Hepatic stellate cell (primary cell): ENCODE measurements at regions not wholly inside any gene's neighbourhood (a gene's known extent, or its start where the extent isn't known, plus 50 kb on each side); places are given as distances from the start of the nearest gene placed in this dataset.
"Not testable (repeated sequence)": the region's sequence is repeated elsewhere in the genome, so short reads cannot be mapped to it uniquely, and the experiment has no call there.

Experiments
- DNase-seq: peaks from one replicate; pipeline ENCODE4 v3.0.0; 2011; ENCODE audit warnings: low spot score

GRCh38 chr4:138500869-138501268 is 258.7 kb upstream of the SLC7A11 start:
- DNase-seq, result no peak

DNA sequence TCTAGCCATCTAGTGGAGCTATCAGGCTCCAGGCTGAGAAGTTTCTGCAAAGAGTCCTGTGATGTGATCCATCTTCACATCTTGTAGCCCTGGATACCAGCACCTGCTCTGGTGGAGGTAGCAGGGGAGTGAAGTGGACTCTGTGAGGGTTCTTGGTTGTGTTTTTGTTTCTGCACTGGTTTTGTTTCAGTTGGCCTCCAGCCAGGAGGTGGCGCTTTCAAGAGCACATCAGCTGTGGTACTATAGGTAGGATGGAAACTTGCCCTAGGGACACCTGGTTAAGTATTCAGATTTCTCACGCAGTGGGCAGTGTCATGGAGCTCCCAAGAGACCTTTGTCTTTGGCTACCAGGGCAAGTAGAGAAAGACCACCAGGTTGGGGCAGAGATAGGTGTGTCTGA is 257.5 kb upstream of the SLC7A11 start:
- DNase-seq, result no peak

DNA sequence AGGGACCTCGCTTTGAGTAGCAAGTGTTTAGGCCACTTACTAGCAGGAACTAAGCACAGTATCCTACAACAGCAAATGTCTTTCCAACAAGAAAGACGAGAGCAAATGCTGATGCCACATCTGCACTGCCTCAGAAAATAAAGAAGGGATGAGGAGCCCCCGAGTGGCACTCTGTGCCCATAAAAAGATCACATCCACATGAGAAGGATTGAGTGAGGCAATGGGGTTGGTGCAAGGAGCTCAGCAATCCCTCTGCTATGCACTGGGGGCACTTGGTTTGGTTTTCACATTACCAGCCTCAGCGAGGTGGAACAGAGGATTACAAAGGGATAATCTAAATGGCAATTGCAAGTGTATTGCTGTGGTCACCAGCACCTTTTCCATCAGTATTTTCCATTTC is 252.8 kb upstream of the SLC7A11 start:
- peak; percentile 22 for DNase-seq

DNA sequence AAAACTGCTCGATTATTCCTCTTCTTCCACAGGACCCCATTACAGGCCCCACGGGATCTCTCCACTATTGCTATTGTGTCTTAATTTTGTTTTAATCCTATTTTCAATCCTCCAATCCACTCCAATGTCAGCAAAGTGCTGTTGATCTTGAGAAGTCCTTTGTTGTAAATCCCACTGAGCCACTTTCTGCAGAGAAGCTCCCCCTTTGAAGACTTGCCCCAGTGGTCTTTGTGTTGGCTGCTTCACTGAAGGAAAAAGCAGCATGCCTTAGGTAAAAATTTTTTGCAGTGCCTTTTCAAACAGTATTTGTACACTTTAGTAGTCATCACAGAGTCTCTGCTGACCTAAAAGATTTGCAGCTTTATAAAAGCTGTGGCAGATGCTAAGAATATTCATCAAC is 252.0 kb upstream of the SLC7A11 start:
- no peak for DNase-seq

- no peak for DNase-seq
Measured at GRCh38 chr4:138492176-138492575, 250.0 kb upstream of the SLC7A11 start.

GRCh38 chr4:138488533-138488932 is 246.4 kb upstream of the SLC7A11 start:
- DNase-seq, result no peak

GRCh38 chr4:138487670-138488069 is 245.5 kb upstream of the SLC7A11 start:
- no peak for DNase-seq

DNA sequence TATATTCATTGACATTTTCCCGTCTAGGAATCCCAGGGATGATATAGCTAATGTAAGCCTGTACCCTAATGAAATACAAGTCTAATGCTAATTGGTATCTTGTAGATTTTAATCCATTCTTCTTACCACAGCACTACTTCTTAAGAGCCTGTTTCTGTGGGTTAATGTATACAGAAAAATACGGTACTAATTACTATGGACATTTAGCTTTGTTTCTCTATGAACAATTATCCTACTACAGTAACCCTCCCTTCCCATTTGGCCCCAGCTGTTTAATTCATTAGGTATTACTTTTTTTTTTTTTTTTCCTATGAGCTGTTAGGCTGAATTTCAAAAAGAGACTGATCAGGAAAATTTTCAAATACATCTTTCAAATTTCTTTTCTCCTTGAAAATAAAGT is 245.1 kb upstream of the SLC7A11 start:
- no peak for DNase-seq

DNA sequence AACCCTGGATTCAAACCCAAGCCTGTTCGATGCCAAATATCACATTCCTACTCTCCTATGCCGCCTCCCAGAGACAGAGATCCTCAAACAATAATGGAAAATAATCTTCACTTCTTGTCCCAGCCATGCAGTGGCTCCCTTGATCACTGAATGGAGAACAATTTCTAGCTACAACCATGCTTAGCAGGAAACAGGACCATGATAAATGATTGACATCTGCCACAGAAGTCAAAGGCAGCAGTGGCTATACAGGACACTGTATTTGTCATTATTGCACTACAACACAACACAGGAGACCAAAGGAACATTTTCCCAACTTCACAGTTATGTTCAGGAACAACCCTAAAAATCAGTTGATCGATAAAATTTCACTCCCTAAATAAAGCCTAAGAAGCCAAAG is 243.3 kb upstream of the SLC7A11 start:
- no peak for DNase-seq

DNA sequence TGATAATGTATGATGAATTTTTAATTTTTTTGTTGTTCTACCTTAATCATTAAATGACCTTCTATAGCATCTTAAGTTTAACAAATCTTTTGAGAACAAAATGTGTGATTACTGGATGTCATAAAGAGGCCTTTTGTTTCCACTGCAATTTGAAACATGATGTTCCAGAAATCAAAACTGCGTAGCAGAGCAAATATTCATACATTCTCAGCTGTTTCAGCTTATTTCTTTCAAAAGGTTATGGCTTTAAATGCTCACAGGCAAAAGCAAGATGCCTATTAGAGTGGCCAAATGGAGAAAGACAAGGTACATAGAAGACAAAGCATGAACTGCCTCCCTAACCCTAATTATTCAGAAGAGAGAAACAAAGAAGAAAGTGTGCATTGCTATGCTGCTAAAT is 233.0 kb upstream of the SLC7A11 start:
- DNase-seq, result no peak

DNA sequence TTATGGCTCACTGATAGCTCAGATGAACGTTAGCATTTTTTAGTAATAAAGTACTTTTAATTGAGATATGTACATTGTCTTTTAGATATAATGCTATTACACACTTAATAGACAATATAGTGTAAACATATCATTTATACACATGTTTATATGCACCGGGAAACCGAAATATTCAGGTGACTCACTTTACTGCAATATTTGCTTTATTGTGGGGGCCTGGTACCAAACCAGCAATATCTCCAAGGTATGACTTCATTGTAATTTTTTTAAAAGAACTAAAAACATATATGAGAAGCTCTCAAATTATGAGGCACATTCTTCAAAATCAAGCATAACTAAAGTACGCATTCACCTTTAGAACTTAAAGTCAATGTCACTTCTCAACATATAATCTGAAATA is 231.2 kb upstream of the SLC7A11 start:
- no peak for DNase-seq

GRCh38 chr4:138460477-138461414 is 218.6 kb upstream of the SLC7A11 start:
- DNase-seq, result no peak

- DNase-seq, result no peak
Measured at GRCh38 chr4:138458751-138459150, 216.6 kb upstream of the SLC7A11 start.

DNA sequence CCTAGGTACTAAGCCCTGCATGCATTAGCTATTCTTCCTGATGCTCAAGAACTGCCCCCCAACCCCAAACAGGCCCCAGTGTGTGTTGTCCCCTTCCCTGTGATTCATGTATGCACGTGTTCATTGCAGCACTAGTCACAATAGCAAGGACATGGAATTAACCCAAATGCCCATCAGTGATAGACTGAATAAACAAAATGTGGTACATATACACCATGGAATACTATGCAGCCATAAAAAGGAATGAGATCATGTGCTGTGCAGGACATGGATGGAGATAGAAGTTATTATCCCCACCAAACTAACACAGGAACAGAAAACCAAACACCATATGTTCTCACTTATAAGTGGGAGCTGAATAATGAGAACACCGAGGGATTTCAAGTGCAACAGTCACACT is 214.2 kb upstream of the SLC7A11 start:
- not testable (repeated sequence) for DNase-seq

GRCh38 chr4:138455097-138455496 is 212.9 kb upstream of the SLC7A11 start:
- DNase-seq, result no peak

DNA sequence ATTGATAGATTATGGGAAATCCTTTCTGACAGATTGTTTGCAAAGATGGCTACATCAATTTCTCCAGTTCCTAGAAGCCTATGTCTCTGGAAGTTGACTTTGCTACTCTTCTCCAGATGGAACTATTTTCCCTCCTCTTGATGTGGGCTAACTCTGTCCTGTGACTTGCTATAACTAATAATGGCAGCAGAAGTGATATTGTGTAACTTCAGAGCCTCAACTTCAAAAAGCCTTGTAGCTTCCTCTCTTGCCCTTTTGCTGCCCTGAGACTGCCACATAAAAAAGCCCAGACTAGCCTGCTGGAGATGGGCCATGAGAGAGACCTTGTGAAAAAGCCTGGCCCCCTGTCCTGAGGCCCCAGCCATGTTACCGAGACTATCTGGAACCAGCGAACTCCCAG is 210.7 kb upstream of the SLC7A11 start:
- DNase-seq, result no peak

DNA sequence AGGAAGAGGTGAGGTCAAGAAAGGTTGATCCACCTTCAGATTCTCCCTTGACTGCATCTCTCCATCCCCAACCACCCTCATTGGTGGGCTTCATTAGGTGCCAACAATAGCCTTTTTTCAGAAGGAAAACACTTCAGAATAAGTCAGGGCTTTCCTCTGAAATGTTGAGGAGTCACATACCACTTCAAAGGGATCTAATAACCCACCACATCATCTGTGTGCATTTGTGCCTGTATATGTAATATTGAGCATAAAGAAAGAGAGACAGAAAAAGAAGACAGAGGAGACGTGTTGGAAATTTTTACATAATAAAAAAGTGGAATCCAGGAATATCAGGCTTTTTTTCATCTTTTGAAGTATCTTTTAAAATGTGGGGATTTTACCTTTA is 209.1 kb upstream of the SLC7A11 start:
- no peak for DNase-seq

DNA sequence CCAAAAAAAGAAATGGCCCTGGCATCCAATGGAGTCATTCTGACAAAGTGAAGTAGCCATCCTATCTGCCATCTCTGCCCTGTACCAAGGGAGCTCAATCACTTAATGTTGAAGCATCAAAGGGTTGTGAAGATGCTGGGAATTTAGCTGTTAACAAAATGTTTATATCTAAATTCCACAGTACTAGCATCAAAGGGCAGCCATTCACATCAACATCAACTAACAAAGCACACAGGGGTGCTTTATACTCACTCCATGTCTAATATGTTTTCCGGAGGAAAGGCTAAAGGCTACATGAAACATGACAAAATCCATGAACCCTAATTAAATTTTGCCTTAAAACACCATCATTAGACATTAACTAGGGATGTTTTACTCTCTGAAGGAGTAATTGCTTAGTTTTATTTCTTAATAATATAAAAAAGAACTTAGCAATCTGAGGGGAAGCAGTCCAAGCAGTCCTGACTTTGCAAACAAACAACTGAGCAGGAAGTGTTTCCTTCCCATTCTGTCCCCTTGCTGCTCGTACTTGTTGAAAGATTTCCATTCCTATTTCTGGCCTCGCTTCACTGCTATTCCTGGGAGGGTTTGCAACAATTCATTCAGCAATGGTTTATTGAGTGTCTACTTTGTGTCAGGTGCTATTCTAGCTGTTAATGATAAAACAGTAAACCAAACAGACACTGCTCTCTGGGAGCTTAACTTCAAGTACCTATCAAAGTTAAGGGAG is 208.6 kb upstream of the SLC7A11 start:
- DNase-seq, result no peak

DNA sequence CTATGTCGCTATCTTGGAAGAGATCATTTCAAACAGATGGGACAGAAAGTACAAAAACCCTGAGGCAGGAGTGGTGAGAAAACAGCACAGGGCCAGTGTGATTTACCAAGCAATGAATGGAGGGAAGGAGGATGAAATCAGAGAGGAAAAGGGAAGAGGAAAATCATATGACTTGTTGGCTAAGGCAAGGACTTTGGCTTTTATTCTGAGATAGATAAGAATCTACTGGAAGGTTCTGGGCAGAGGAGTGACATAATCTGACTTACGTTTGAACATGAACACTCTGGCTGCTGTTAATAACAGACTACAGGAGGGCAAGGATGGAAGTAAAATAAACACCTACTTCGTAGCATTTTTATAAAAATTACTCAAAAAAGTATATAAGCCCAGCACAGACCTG is 207.8 kb upstream of the SLC7A11 start:
- no peak for DNase-seq

DNA sequence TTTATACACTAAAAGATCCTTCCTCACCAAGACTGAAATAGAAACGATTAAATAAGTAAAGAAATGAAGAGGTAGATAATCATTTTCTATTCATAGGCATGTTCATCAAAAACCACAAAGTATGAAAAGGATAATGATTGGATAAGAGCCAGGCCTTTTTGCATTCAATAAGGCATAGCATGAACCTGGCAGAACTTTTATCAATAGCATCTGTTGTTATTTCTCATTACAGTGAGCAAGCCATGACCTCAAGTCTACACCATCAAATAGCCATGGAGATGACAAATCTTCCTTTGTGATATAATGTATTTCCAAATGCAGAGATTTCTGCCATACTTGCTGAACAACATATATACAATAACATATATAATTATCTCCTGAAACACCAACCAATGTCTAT is 206.0 kb upstream of the SLC7A11 start:
- no peak for DNase-seq

- no peak for DNase-seq
Measured at GRCh38 chr4:138446456-138446855, 204.3 kb upstream of the SLC7A11 start.

DNA sequence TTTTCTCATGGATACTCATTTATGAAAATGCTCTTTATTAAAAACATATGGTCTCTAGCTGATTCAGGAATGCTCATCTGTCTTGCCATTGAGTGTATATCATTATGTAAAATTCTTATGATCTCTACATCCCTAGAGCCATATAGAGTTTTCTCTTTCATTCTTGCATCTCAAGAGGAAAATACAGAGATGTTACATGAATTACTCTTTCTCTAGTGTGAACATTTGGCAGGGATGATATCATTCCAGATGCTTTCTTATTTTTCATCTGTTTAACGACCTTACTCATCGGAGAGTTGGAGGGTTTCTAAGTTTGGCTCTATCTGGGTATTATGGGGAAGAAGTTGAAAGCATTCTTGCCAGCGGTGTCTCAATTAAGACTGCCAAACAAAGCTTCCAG is 202.9 kb upstream of the SLC7A11 start:
- DNase-seq, result no peak

- DNase-seq, result no peak
Measured at GRCh38 chr4:138444260-138444659, 202.1 kb upstream of the SLC7A11 start.
